Prostate gland (tissue), 2 donors: ENCODE measurements at regions not wholly inside any gene's neighbourhood (a gene's known extent, or its start where the extent isn't known, plus 50 kb on each side); places are given as distances from the start of the nearest gene placed in this dataset.

Experiments
- CTCF ChIP-seq, 4 experiments: fragments of 200-600 bp in 2 of 4; fragments of 450-650 bp in 2 of 4; sonication (generic) in 2 of 4; IDR thresholded peaks; 1 replicate in 3 of 4; 2 replicates in 1 of 4; pipeline ENCODE4 v1.5.1; 2016 to 2019; ENCODE audit warnings: antibody characterized with exemption in 4 of 4, mild to moderate bottlenecking in 2 of 4, moderate library complexity in 2 of 4
- POLR2A ChIP-seq: fragments of 450-650 bp; IDR thresholded peaks from one replicate; pipeline ENCODE4 v1.6.1; 2016; ENCODE audit warnings: antibody characterized with exemption, mild to moderate bottlenecking
- POLR2AphosphoS5 ChIP-seq: sonication (generic); formaldehyde crosslinking; IDR thresholded peaks from one replicate; pipeline ENCODE4 v1.6.1; 2017; ENCODE audit warnings: antibody characterized with exemption

- TF ChIP-seq CTCF (IDR thresholded peaks at IDR 0.05) (no peak), POLR2AphosphoS5 (no peak), POLR2A (no peak)
Measured at GRCh38 chr10:33812586-33812985, 478.1 kb upstream of the NRP1 start.
